COLO829 (cell line): ENCODE measurements at regions not wholly inside any gene's neighbourhood (a gene's known extent, or its start where the extent isn't known, plus 50 kb on each side); places are given as distances from the start of the nearest gene placed in this dataset.
"Not testable (repeated sequence)": the region's sequence is repeated elsewhere in the genome, so short reads cannot be mapped to it uniquely, and the experiment has no call there.

Source experiments
- DNase-seq: peaks from one replicate; pipeline ENCODE4 v3.0.0; 2012; ENCODE audit warnings: low spot score

GRCh38 chr3:137116619-137117018 is 158.8 kb downstream of the IL20RB start:
- no peak for DNase-seq

GRCh38 chr3:137121704-137122314 is 164.0 kb downstream of the IL20RB start:
- peak; percentile 40 for DNase-seq

GRCh38 chr3:137131081-137131480 is 173.3 kb downstream of the IL20RB start:
- no peak for DNase-seq

GRCh38 chr3:137134431-137134830 is 176.6 kb downstream of the IL20RB start:
- no peak for DNase-seq

- DNase-seq, result no peak
Measured at GRCh38 chr3:137148406-137148805, 190.6 kb downstream of the IL20RB start.

- DNase-seq, result no peak
Measured at GRCh38 chr3:137148917-137149316, 191.1 kb downstream of the IL20RB start.

GRCh38 chr3:137150825-137151224 is 193.0 kb downstream of the IL20RB start:
- no peak for DNase-seq

GRCh38 chr3:137153046-137153445 is 195.3 kb downstream of the IL20RB start:
- not testable (repeated sequence) for DNase-seq

GRCh38 chr3:137163241-137163871 is 205.6 kb downstream of the IL20RB start:
- DNase-seq, result no peak

GRCh38 chr3:137163958-137164357 is 206.2 kb downstream of the IL20RB start:
- DNase-seq, result no peak

- peak; percentile 66 for DNase-seq
Measured at GRCh38 chr3:137165117-137165806, 207.5 kb downstream of the IL20RB start.

- no peak for DNase-seq
Measured at GRCh38 chr3:137171834-137172603, 214.2 kb downstream of the IL20RB start.

- DNase-seq, result no peak
Measured at GRCh38 chr3:137172728-137173127, 214.9 kb downstream of the IL20RB start.

- no peak for DNase-seq
Measured at GRCh38 chr3:137174514-137174913, 216.7 kb downstream of the IL20RB start.

GRCh38 chr3:137180220-137180619 is 222.4 kb downstream of the IL20RB start:
- DNase-seq, result no peak

GRCh38 chr3:137191133-137191923 is 233.5 kb downstream of the IL20RB start:
- DNase-seq, result no peak

GRCh38 chr3:137191951-137192350 is 234.2 kb downstream of the IL20RB start:
- no peak for DNase-seq

GRCh38 chr3:137194301-137194700 is 236.5 kb downstream of the IL20RB start:
- peak; percentile 37 for DNase-seq

- DNase-seq, result not testable (repeated sequence)
Measured at GRCh38 chr3:137198374-137198773, 240.6 kb downstream of the IL20RB start.

GRCh38 chr3:137199678-137200077 is 241.9 kb downstream of the IL20RB start:
- DNase-seq, result no peak

GRCh38 chr3:137201066-137201465 is 243.3 kb downstream of the IL20RB start:
- DNase-seq, result no peak

- DNase-seq, result no peak
Measured at GRCh38 chr3:137202941-137203340, 245.2 kb downstream of the IL20RB start.
